ENCODE measurements at regions not wholly inside any gene's neighbourhood (a gene's known extent, or its start where the extent isn't known, plus 50 kb on each side); places are given as distances from the start of the nearest gene placed in this dataset.

DNA sequence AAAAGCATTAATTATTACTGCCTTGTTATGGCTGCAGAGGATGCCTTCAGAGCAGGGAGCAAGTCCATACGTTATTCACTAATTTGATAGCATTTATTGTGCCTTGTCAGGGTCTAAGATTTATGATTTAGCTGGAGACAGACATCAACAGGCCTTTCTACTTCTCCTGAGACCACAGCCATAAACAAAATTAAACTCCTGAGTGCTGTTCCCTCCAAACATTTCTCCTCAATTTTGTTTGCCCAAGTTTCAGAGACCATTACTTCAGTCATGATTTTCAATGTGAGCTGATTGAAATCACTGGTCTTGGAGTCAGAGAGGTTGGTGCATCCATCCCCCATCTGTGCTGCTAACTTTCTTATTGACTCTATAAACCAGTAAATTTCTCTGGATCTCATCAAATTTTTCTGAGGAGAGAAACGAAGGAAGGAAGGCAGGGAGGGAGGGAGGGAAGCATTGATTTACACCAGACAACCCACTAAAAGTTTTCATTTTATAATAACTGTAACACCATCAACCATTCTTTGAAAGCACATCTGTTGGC, 423.6 kb upstream of the CDH11 start:
- no peak for DNase-seq (ENCODE audit: low spot score)

DNA sequence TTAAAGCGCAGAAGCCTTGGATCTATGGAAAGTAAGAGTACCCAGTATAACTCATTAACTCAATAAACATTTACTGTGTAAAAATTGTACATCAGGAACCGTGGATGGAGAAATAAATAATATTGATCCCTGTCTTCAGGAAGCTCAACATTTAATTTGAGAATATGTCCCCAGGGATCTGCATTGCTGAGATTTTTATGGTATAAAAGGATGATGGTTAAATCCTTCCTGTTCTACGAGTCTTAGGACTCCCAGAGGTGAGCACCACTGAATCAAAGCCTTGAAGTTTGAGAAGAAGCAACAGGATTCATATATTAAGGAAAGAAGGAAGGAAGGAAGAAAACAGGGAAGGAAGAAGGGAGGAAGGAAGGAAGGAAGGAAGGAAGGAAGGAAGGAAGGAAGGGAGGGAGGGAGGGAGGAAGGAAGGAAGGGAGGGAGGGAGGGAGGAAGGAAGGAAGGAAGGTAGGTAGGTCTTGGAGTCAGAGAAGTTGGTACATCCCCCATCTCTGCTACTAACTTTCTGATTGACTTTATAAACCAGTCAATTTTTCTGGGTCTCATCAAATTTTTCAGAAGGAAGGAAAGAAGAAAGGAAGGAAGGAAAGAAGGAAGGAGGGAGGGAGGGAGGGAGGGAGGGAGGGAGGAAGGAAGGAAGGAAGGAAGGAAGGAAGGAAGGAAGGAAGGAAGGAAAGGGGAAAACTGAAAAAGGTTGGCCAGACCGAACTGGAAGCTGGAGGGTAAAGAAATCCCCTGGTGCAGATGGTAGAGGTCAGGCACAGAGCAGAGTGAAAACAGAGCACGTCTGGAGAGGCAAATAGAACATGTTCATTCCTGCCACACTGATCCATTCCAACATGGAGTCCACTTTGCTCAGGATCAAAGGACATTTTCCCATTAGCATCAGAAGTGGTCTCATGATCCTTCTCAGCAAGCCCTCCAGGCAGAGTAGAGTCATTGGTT, 422.2 kb upstream of the CDH11 start:
- no peak for DNase-seq (ENCODE audit: low spot score)

DNA sequence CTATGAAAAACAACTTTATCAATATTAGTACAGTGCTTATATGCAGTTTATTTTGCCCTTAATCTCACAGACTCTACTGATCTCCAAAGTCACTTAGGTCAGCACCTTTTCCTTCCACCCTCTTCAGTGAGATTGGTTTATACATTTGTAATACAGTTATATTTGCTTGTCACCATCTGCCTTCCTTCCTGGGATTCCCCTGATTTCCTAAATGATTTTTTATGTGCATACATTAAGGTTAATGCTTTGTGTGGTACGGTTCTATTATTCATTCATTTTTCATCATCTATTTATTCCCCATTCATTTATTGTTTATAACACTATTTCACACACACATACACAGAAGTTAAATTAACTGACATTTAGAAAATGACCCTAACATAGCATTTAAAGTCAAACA, 419.8 kb upstream of the CDH11 start:
- no peak for DNase-seq (ENCODE audit: low spot score)

DNA sequence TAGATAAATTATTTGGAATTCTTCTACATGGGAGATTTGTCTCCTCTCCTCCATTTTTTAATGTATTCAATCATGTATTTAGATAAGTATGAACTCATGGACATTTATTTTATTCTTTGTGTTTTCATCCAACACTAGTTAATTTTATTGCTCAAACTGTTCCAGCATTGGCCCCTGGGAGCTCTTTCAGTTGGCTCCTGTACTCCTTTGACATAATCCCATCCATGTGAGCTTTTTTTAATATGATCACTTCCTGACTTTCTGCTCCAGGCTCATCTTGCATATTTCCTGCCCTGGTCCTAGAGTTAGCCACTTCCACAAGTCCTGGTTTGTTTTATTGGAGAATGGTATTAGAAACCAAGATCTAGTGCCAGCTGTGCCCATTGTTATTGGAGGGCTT, 419.0 kb upstream of the CDH11 start:
- no peak for DNase-seq (ENCODE audit: low spot score)

DNA sequence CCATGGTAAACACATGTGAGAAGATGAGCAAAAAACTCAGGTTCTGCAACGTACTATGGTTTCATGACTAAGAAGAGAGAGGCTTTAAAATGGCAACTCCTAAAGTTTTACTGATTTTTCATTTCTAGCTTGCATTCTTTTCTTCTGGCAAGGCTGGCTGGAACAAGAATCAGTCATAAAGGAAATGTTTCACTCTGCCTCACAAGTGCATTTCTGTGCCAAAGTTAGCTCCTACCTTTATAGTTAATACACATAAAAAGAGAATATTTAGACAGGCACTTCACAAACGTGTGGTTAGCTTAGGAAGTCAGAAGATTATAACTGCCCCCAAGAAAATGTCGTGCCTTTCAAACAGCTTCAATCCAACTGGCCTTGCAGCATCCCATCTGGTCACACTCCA, 417.1 kb upstream of the CDH11 start:
- DNase-seq (ENCODE audit: low spot score) = no peak

DNA sequence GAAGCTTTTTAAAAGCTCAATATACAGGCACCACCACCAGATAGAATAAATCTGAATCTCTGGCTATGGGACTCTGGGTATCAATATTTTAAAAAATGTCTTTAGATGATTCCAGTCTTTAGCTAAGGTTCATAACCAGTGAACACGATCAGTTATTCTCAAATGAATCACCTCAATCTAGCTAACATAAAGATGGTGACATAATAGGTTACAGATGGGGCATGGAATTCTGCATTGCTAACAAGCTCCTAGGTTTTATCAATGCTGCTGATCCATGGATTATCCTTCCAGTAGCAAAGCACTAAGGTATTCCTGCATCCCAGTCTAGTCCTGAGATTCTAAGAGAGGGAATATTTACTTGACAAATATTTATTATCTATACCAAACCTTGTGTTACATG, 415.5 kb upstream of the CDH11 start:
- no peak for DNase-seq (ENCODE audit: low spot score)

DNA sequence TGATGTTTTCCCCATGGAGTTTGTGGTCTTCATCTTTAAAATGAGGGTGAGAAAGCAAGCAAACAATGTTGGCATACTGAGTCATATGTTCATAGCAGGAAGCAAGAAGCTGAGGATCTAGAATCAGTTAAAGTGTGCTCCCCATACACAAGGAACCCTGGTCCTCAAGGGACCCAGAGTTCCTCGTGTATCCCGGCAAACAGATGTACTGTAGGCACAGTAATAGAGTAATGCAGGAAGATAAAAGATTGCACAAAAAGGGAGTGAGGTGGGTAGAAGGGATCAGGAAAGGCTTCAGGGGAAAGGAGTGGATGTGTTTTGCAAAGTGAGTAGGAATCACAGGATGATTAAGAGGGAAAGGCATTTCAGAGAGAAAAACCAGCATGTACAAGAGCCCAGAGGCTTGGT, 412.3 kb upstream of the CDH11 start:
- DNase-seq (ENCODE audit: low spot score) = no peak

DNA sequence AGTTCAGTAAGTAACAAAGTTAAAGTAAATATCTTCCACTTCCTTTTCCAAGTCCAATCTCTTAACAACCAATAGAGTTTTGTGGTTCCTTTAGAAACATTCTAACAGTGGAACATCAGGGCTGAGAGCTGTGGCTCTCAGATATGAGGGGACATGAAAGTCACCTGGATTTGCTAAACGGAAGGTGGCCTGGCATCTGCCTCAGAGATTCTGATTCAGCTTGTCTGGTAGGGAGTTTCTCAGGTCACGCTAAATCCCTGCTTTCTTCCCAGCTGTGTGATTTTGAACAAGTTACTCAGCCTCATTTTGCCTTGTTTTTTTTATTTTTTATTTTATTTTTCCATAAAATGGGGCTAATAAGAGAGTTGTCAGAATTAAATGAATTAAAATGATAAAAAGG, 411.0 kb upstream of the CDH11 start:
- no peak for DNase-seq (ENCODE audit: low spot score)

DNA sequence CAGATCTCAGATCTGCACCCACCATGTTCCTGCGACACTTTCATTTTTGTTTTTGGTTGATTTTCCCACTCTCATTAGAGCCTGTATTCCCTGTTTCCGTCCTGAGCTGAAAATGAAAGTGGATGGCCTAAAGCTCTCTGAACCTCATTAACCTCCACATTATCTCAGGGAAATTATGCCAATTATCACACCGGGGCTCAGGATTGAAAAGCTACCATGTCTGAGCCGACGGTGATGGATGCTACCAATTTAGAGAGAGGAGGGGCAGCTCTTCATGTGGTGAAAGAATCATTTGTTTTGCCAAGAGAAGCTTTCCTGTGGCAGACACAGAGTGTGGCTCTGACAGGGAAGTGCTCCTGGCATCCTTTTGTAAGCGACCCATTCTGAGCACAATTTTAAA, 410.4 kb upstream of the CDH11 start:
- DNase-seq (ENCODE audit: low spot score) = no peak

DNA sequence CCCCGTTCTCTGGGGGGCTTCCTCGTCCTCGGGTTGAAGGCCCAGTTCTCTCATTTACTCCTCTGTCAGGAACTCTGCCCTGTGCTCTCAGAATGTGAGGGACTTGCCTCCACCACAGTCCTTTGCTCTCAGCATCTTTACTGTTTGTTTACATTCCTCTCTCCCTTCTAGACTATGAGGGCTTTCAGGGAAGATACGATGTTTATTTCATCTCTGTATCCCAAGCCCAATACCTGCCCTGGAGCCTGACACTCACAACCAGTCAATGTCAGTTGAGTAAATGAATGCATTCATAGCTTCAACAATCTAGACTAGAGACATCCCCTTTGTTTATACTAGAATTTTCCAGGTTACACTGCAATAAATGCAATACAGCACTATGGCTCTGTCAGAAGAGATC, 409.6 kb upstream of the CDH11 start:
- no peak for DNase-seq (ENCODE audit: low spot score)

DNA sequence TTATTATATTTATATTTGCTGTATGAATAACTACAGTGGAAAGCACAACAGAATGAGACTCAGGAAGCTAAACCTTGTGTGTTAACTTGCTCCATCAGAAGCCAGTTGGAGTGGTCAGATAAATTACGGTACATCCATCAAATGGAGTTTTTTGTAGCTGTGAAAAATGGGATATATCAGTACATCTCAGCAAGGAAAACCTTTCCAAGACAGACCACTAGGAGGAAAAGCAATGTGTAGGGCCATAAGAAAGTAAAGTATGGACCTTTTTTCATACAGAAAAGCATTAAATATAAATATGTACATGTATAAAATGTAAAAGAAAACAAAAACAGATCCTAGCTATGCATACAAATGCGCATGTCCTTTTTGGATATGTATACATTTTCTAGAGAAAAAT, 403.8 kb upstream of the CDH11 start:
- no peak for DNase-seq (ENCODE audit: low spot score)

DNA sequence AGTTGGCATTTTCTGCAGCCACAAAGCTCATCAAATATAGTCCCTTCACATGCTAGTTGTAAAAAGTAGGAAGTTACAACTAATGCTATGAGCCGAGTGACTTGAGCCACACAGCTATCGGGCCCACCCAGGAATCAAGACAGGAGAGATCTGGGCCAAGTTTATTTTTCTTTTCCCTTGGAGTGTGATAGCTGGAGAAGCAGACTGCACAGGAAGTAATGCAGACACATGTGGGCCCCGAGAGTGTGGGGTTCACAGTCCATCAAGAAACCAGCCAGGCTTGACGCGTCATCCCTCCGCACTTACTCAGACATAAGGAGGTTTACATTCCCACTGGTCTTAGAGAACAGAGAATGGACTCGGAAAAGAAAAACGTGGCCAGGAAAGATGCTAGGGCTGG, 403.1 kb upstream of the CDH11 start:
- DNase-seq (ENCODE audit: low spot score) = no peak

DNA sequence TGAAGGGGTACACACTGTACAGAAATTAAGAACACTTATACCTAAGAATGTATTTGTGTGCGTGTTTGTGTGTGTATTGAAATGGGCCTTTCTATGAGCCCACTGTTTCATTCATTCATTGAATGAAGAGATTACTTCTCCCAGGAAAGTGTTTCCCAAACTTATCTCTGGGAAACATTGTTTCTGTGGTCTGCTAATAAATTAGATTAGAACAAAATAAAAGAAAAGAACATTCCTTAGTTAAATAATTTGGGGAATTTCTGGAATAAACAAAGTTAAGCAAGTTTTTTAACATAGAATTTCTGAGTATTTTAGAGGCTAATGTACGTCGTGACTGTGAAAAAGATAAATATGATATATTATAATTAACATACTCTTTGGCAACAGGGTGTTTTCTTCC, 402.4 kb upstream of the CDH11 start:
- DNase-seq (ENCODE audit: low spot score) = no peak

DNA sequence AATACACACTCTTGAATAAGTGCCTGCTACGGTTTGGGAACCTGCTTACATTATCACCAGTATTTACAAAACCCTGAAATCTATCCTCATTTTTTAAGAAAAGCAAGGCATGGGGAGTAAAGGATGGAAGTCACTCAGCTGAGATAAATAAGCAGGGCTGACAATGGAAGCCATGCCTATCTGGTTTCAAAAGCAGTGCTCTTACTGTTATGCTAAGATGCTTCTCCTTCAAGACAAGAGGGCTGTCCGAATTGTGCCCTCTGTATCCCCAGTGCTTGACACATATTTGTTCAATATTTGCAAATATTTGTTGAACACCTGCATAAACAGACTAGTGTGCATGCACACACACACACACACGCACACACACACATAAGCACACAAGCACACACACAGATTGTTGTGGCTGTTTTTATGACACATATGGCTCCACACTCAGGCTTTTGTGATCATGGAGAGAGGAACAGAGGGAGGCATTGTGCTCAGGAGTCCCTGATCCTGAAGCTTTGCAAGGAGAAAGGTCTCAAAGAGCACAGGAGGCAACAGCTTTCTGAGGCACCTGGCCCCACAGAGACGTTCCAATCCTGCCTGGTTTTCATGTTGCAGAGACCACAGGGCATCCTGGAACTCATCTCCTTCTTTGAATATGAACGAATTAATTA, 401.6 kb upstream of the CDH11 start:
- no peak for DNase-seq (ENCODE audit: low spot score)

DNA sequence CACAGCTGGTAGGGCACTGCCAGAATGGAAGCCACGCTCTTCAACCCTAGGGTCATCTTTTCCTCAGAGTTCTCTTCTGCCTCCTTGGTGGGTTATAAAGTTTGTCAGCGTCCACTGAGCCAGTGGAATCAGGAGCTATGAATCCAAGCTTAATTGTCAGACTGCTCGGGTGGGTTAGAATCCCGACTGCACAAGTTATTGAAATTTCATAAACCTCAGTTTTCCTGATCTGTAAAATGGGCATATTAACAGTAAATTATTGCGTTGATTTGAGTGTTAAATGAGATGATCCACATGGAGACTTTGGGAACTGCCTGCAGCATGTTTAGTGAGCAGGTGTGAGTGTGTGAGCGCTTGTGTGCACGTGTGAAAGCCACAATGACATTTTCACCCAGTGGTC, 400.5 kb upstream of the CDH11 start:
- DNase-seq (ENCODE audit: low spot score) = no peak

DNA sequence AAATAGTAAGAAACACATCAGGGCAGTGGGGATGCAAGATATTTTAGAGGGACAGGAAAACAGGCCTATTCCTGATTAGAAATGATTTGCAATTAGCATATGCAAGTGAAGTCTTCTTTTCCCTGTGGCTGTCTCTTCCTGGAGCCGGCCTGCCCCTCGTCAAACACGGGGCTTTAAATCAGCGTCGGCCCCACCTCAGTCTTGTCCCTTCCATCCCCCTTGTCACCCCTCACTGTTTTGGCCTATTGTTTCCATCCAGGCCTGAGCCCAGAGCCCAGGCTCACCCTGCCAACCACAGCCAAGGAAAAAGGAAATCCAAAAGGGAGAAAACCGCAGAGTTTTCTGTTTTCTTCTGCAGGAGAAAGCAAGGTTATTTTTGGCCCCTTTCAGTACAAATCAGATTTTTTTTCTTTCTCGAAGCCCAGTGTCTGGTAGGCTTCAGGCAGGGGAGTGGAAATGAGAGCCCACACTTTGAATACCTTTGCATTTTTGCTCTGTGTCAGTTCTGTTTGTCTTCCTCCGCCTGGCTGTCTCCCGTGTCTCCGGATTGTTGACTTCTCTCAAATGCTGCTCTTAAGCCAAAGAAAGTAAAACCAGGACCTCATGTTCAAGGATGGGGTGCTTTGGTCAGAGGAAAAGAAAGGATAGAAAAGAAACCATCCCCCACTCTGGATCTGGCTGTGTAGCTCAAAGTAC, 399.9 kb upstream of the CDH11 start:
- DNase-seq (ENCODE audit: low spot score) = peak; percentile 25

DNA sequence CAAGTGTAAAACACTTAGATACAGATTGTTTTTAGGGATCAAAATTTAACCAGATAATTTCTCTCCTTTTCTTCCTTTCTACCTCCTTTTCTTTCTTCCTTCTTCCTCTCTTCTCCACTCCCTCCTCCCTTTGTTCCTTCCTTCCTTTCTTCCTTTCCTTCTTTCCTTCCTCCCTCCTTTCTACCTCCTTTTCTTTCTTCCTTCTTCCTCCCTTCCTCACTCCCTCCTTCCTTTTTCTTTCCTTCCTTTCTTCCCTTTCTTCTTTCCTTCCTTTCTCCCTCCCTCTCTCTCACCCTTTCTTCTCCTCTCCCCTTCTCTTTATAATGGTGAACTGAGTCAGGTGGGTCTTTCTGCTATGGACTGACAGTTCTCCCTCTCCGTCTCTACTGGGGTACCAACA, 397.5 kb upstream of the CDH11 start:
- DNase-seq (ENCODE audit: low spot score) = no peak

DNA sequence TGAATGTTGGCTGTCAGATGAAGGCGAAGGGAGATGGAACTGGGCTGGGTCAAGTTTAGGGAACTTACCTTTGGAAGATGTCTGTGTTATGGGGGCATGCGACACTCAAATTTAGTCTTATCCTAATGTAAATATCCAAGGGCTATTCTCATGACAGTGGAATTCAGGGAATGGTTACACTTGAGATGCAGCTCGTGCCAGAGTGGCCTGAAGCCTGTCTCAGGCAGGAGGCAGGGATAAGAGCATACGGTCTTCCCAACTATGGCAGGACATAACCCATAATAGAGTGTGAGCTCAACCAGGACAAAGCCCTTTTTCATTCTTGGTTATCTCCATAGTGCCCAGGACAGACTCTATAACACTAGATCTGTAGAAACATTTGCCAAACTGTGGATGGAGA, 393.3 kb upstream of the CDH11 start:
- no peak for DNase-seq (ENCODE audit: low spot score)

DNA sequence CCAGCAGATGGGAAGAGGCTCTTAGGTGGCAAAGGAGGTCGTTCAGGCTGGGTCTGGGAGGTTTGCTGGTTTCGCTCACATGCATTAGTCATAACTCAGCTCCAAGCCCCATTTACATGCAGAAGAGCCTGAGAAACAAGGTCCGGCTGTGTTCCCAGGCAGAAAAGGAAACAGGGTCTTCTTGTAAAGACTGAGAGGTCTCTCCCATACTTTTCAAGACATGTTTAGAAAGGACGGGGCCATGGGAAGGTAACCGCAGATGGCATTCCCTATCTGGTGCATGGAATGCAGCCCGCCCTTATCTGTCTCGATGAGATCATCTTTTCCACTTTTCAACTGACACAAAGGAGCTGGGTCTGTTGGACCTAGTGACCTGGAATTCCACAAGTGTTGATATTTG, 389.0 kb upstream of the CDH11 start:
- no peak for DNase-seq (ENCODE audit: low spot score)

DNA sequence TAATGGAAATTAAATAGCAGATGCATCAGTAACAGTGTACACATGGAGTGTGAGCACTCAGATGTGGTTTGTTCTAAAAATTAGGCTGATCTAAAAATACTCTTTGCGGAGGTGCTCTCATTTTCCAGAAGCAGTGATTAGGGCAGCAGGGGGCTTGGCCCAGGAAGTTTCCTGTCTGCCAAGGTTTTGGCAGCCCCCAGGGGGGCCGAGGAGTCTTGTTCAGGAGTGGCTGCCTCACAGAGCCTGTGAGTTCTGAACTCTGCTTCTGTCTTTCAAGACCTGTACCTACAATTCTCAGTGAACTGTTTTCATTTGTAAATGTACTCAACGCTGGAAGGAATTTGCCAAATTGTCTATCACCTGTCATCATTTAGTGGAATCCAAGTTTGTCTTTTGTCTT, 388.4 kb upstream of the CDH11 start:
- DNase-seq (ENCODE audit: low spot score) = no peak

DNA sequence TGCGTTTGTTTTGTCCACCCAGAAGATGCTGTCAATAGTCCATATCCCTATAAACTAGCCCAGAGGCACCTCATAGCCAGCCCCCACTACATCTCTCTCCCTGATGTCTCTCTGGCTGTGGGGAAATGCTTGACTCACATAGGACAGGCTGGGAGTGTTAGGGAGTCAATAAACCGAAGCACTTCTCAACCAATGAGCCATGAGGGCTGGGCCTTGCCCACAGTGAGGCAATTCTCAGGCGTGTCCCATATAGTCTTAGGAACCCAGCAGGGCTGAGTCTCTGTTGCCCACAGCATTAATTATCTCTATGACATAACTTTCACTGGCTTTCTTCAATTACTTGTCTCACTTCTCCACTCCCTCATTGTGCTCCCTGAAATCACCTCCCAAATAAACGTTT, 387.3 kb upstream of the CDH11 start:
- no peak for DNase-seq (ENCODE audit: low spot score)

DNA sequence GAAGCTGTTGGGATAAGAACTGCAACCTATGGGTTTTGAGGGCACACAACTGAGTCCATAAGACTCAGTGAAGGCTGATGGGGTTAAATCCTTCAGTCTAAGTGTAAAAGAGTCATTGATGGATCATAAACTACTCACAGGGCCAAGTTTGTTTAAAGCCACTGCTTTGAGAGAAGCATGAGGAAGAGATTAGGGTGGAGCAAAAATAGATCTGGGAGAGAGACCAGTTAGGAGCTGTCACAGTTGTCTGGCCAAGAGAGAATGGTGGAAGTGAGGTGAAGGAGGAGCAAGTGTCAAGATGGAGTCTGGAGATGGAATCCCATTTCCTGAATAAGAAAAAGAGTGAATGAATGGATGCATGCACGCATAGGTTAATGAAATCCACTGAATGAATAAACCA, 379.1 kb upstream of the CDH11 start:
- DNase-seq (ENCODE audit: low spot score) = no peak

DNA sequence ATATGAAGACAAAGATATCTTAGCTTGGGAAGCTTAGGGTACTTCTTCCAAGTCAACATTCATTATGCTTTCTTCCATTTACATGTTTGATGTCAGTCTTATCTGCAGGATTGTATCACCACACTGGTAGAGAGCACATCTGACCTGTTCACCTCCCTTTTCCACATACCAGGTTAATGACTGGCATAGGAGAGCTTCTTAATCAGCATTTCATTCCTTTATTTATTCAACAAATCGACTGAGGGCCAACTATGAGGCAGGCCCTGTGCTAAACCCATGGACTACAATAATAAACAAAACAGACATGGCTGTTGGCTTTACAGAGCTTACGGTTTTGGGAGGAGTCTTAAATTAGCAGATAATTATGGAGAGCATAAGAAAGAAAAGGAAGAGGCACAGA, 378.1 kb upstream of the CDH11 start:
- no peak for DNase-seq (ENCODE audit: low spot score)
